ENCODE measurements at regions not wholly inside any gene's neighbourhood (a gene's known extent, or its start where the extent isn't known, plus 50 kb on each side); places are given as distances from the start of the nearest gene placed in this dataset.
A peak's percentile ranks its signal among the peaks of the same experiment; 100 is the strongest.

GRCh38 chr19:46944918-46945628 is 74.6 kb upstream of the NPAS1 start:
- no peak for DNase-seq (ENCODE audit: low read depth)

DNA sequence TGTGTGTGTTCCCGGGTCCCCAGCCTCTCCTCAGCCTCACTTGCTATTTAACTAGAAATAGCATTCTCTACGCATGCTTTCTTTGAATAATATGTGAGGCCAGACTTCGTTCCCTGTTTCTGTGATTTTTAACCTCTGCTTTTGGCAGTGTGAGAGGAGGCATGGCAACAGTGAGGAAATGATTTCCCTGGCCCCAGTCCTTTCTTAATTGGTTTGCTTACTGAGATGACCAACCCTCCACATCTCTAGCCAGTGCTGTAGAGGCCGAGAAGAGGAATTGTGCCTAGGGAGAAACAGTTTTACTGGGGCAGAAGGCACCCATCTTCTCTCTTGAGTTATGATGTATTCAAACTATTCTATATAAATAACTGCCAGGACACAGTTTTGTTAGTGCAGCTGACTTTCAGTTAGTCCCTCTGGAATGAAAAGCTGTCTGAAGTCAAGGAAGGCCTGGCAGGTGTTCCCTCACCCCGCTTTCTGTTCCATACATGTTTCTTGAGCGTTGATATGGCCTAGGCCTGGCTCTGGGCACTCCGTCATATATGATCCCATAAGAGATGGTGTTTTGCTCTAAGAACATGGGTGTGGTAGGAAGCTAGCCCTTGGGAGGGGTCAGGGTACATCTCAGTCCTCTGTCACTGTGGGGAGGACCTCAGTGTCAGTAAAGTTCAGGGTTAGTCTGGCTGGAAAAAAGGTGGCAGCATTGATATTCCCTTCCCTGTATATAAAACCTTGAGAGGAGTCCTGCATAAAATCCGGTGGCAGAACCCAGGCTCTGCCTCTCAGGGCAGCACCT is 73.7 kb upstream of the NPAS1 start:
- DNase-seq (ENCODE audit: low read depth), result no peak

GRCh38 chr19:46946611-46947238 is 72.9 kb upstream of the NPAS1 start:
- peak; percentile 24 for DNase-seq (ENCODE audit: low read depth)

GRCh38 chr19:46947866-46948265 is 71.8 kb upstream of the NPAS1 start:
- no peak for DNase-seq (ENCODE audit: low read depth)

DNA sequence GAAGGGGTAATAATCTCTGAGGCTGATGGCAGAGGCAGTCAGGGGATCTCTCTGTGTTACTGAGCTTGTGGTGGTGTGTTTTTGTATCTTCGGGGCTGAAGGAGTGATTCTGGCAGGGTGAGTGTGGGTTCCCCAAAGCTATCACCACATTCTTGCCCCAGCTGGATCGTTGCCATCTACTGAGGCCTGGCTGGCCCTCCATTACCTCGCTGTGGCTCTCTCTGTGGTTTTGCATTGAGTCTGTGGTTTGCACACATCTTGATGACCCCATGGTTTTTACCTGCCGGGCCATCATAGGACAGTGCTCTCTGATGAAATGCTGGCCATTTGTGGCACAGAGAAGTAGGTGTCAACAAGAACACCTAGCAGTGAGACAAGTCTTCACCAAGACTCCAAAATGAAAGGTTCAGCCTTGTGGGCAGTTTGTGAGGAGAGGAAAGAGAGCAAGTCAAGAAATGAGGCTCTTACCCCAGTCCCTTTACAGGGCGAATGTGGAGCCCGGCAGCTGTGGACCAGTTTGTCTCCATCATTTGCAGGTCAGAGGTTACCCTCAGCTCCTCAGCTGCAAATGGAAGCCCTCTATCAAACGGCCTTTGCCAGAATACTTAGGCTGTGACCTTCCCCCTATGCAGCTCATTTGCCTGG is 69.0 kb upstream of the NPAS1 start:
- no peak for DNase-seq (ENCODE audit: low read depth)

DNA sequence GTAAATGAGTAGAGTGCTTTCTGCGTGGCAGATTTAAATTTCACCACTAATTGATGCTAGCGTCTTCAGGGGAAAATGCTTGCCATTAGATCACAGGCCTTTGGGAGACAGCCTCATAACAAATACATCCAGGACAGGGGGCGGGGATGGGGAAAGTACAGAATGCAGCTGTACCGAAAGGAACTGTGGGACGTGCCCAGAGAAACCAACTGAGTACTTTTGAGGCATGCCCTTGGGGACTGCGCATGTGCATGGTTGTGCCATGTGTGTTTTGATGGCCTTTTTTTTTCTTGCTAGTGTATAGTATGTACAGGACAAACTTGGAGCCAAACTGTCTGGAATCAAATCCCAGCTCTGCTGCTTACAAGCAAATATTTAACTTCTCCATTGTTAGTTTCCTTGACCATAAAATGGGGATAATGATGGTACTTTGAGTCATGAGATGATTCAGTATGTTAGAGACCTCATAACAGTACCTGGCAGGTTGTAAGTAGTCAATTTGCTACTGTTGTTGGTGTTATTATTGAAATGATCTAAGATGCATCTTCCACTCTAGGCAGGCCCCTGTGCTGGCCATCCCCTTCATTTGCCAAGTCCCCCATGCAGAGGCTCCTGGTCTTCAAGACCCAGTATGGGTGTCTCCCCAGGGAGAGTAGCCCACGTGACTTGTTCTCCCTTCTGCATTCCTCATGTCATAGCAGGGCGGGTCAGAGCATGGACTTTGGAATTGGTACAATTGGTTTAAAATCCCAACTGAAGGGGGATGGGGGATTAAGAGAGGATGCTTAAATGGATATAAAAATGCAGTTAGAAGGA is 68.3 kb upstream of the NPAS1 start:
- DNase-seq (ENCODE audit: low read depth), result no peak

- DNase-seq (ENCODE audit: low read depth), result no peak
These were observed 66.8 kb upstream of the NPAS1 start for GRCh38 chr19:46952874-46953273.

GRCh38 chr19:46953955-46954501 is 65.6 kb upstream of the NPAS1 start:
- DNase-seq (ENCODE audit: low read depth), result no peak

- DNase-seq (ENCODE audit: low read depth), result no peak
These were observed 65.1 kb upstream of the NPAS1 start for GRCh38 chr19:46954502-46954992.

- DNase-seq (ENCODE audit: low read depth), result peak; percentile 51
These were observed 64.4 kb upstream of the NPAS1 start for GRCh38 chr19:46954993-46955812.

DNA sequence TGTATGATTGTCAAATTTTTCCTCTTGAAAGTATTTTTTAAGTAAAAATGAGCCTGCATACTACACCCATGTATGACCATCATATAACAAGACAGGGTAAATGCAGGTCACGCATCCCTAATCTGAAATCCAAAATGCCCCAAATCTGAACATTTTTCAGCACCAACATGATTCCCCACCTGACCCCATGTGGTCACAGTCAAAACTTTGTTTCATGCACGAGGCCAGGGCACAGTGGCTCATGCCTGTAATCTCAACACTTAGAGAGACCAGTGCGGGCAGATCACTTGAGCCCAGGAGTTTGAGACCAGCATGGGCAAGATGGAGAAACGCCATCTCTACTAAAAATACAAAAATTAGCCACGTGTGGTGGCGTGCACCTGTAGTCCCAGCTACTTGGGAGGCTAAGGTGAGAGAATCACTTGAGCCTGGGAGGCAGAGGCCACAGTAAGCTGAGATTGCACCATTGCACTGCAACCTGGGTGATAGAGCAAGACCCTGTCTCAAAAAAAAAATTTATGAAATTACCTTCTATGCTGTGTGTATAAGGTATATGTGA is 63.7 kb upstream of the NPAS1 start:
- DNase-seq (ENCODE audit: low read depth), result no peak

- DNase-seq (ENCODE audit: low read depth), result peak; percentile 79
These were observed 61.1 kb upstream of the NPAS1 start for GRCh38 chr19:46958532-46958931.

DNA sequence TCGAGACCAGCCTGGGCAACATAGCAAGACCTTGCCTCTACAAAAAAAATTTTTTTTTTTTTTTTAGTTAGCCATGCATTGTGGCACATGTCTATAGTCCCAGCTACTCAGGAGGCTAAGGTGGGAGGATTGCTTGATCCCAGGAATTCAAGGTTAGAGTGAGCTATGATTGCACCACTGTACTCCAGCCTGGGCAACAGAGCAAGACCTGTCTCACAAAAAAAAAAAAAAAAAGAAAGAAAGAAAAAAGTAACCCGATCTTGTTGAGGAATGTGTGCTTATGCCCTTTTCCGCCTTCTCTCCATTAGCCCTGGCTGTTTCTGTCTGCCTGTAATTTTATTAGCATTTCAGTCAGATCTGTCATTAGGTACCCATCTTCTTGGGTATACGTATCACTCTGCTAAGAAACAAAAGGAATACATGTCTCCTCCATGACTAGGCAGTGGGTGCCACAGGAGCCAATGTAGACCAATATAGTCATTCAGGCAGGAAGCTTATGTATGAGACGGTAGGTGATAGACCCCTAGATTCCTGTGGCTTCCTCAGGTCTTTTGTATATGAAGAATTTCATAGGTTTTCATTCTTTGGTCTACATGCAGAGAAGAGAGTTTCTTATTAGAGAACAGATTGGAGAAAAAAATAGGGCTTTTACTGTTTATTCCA is 59.6 kb upstream of the NPAS1 start:
- DNase-seq (ENCODE audit: low read depth), result no peak

DNA sequence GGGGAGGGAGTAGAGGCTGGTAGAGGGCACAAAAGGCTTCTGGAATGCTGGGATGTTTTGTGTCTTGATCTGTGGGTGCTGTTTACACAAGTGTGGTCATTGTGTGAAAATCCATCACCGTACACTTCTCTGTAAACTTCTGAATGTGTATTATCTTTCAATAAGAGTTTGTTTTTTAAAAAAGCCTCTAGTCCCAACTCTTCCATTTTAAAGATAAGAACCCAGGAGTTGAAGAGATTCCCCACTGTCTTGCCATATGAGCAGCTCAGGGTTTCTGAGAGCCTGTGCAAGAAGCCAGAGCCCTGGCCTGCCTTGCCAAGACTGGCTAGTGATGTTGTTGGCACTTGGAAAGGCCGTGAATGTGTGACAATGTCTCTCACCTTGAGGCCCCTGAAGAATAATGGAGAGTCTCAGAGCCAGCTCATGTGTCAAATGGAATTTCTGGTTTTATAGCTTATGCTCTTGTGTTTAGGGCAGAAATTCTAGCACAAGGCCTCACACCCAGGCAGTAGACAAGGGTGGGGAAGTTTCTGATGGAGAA is 57.5 kb upstream of the NPAS1 start:
- peak; percentile 44 for DNase-seq (ENCODE audit: low read depth)

GRCh38 chr19:46963093-46963734 is 56.4 kb upstream of the NPAS1 start:
- peak; percentile 92 for DNase-seq (ENCODE audit: low read depth)

DNA sequence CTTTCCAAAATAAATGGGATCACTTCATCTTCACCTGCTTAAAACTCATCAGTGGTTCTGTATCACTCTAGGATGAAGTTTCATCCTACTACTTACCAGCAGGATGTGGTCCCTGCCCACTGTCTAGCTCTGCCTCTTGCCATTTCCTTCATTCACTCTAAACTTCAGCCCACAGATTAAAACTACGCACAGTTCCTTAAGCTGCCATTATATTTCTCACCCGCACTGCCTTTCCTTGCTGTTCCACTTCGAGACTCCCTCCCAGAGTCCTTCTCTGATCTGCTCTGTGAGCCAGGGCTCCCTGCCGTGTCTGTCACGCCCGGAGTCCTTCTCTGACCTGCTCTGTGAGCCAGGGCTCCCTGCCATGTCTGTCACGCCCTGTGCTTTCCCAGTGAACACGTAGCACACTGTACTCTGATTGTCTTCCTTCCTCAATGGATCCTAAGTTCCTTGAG is 52.0 kb upstream of the NPAS1 start:
- DNase-seq (ENCODE audit: low read depth), result no peak

All from amniotic epithelial cell (primary cell).